HS-5 (cell line): ENCODE measurements at regions not wholly inside any gene's neighbourhood (a gene's known extent, or its start where the extent isn't known, plus 50 kb on each side); places are given as distances from the start of the nearest gene placed in this dataset.
"Not testable (repeated sequence)": the region's sequence is repeated elsewhere in the genome, so short reads cannot be mapped to it uniquely, and the experiment has no call there.

Experiments
- DNase-seq: peaks from one replicate; pipeline ENCODE4 v3.0.0-alpha.2; 2012; ENCODE audit warnings: low read depth

DNA sequence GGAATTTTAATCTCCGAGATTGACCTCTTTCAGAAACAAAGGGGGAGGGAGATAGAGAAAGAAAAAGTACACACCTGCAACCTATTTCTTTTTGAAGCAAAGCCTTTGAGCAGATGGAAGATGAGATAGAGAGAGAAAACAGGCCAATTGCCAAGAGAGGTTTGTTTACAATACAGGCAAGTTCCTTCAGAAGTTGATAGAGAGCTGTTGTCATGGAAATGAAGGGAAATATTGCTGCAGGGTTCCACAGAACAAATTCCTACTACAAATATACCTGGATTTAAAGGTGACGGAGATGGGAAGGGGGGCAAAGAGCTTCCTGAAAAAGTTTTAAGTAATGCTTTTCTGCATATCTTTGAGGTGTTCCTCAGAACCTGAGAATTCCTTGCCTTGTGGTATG lies 388.4 kb downstream of the NDFIP2 start:
- no peak for DNase-seq

- DNase-seq = no peak
These were observed 386.3 kb downstream of the NDFIP2 start for GRCh38 chr13:79867254-79867653.

GRCh38 chr13:79866436-79866835 lies 385.5 kb downstream of the NDFIP2 start:
- no peak for DNase-seq

DNA sequence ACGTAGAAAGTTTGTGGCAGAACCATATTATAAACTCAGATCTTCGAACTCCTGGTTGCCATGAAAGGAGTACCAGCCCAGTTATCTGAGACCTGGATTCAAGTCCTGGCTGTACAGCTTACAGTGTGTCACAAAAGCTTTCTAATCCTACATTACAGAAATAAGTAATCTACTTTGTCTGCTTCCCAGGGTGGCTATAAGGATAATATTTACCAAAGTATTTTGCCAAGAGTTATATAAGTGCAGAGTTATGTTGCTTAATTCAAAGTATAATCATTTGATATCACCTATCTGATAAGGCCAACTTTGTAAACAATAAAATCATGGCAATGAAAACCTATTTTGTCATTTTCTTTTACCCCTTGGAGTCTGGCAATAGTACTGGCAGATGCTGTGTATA lies 381.6 kb downstream of the NDFIP2 start:
- DNase-seq = no peak

- DNase-seq = no peak
These were observed 380.8 kb downstream of the NDFIP2 start for GRCh38 chr13:79861731-79862130.

DNA sequence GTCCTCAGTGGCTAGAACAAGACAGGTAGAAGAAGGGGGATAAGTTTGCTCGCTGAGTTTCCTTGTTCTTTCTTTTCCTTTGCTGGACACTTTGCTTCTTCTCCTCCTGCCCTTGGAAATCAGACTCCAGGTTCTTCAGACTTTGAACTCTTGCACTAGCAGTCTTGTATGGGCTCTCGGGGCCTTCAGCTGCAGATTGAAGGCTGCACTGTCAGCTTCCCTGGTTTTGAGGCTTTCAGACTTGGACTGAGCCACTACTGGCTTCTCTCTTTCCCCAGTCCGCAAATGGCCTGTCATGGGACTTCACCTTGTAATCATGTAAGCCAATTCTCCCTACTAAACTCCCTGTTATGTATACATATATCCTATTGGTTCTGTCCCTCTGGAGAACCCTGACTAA lies 379.8 kb downstream of the NDFIP2 start:
- DNase-seq = no peak

GRCh38 chr13:79859756-79860155 lies 378.8 kb downstream of the NDFIP2 start:
- no peak for DNase-seq

DNA sequence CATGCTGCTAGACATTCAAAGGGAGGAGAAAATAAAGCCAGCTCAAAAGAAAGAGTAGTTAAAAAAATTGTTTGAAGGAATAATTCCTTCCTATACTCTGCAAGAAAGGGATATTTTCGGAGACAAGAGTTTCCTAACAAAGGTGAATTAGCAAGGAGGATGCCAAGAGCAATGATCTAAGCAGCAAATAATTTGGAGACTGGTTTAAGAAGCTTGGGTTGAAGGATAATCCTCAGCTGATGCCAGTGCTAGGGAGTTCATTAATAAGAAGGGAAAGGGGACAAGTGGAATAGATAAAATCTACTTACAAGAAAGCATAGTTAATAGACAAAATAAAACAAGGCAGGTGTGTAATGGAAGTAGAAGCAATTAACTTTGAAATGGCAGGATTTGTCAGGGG lies 372.3 kb downstream of the NDFIP2 start:
- no peak for DNase-seq

DNA sequence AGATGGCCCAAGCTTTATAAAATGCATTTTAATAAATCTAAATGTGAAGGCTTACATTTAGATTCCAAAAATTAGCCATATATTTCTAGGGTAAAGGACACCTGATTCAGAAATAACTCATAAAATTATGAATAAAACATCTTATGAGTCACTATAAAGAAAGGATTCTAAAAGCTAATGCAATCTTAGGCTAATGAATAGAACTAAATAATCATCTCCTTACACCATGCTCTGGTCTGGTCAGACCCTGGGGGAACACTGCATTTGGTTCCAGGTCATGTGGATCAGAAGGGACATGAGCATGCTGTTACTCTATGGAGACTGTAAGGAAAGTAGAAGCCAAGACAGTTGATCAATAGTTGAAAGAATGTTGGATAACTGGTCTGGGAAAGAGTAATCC lies 370.4 kb downstream of the NDFIP2 start:
- no peak for DNase-seq

DNA sequence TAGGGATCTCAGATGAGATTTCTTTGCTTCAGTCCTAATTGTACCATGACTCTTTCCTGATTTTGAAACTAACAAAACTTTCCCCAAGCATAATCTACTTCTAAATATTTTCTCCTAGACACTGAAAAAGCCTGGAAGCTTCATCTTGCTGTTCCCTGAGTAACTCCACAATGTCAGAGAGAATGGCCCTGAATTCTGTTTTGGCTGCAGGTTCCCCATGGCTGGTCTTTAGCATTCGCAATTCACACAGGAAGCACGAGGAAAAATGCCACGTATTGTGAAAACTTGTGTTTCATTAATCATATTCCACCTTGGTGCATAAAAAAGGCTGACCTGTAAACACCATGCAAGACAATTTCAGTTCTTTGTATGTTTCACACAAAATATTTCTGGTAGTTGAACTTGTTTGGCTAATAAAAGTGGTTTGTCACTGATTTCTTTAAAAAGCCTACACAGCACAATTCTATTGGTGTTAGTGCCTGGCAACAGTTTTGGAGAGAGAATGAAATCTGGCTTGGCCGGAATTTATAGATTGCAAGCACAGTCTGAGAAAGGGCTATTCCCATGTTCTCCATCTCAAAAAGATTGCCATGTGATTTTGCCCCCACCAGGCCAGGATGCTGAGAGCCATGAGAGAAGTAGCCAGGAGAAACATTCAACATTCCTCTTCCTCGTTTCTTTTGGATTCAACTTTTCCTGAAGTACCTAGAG lies 367.1 kb downstream of the NDFIP2 start:
- no peak for DNase-seq

DNA sequence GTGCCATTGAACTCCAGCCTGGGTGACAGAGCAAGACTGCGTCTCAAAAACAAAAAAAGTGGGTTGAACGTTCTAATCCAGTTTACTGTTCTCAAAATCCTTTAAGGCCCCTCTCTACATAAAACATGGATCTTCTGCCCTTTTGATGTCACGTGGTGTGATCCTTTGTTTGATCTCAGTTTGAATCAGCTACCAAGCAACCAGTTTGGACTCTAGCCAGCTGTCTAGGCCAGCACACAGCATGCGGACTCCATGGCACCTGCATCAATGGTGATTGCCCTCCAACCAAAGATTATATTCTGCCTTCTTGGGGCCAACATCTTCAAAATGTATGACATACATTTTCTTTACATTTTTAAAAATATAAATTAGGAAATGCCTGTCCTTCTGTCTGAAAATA lies 365.4 kb downstream of the NDFIP2 start:
- no peak for DNase-seq

DNA sequence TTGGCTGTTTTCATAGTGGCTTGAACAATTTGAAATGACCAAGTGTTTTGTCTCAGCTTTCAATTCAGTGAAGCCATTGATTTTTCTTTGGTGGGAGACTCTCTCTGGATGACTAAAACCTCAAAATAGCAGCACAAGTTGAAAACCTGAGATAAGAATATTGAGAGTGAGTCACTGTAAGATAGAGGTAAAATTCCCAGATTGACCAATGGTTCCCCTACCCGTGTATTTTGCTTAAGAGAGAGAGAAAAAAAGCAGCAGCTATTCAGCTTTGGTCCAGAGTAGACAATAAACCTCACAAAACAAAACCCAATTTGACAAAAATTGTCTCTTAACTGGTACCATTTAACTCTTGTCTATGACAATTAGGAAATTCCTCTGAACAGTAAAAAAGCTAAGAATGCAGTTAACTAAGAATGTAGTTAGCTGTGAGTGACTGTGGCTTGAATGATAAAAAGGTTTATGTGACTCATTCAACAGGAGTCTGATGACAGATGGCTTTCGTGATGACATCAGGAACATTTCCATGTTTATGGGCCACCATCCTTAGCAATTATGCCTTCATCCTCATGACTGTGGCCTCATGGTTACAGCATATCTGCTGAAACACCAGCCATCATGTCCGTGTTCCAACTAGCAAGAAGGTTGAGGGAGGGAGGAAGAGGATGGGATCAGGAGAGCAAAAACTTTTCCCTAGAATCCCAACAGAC lies 356.9 kb downstream of the NDFIP2 start:
- DNase-seq = peak; percentile 16

DNA sequence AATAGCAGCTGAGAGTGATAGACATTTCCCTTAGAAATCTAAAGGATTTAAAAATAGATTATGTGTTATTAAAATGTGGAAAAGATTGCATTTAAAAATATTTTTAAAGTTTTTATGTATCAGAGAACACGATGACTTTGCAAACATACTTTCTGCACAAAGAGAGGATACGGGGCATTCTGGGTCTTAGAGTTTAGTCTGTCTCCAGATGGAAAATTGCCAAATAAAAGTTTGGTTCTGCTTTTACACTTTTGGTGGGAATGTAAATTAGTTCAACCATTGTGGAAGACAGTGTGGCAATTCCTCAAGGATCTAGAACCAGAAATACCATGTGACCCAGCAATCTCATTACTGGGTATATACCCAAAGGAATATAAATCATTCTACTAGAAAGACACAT lies 355.2 kb downstream of the NDFIP2 start:
- DNase-seq = not testable (repeated sequence)

GRCh38 chr13:79834876-79835275 lies 353.9 kb downstream of the NDFIP2 start:
- no peak for DNase-seq

GRCh38 chr13:79833991-79834390 lies 353.0 kb downstream of the NDFIP2 start:
- no peak for DNase-seq

DNA sequence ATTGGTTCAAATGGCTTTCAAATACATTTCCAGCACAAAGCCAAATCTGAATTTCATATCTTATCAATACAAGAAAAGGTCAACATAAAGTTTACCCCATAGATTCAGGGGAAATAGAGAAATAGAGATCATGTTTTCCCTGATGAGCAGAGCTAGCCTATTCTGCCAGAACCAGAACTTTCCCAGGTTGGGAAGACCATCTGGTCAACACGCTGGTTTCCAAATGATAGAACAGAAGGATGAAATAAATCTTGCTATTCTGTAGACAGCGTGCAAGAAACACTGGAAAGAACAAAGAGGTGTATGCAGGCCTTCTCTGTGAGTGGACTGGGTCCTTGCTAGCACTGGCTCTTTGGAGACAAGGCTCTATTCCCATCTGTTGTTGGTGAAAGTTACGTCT lies 350.6 kb downstream of the NDFIP2 start:
- no peak for DNase-seq

GRCh38 chr13:79830945-79831344 lies 350.0 kb downstream of the NDFIP2 start:
- DNase-seq = no peak

DNA sequence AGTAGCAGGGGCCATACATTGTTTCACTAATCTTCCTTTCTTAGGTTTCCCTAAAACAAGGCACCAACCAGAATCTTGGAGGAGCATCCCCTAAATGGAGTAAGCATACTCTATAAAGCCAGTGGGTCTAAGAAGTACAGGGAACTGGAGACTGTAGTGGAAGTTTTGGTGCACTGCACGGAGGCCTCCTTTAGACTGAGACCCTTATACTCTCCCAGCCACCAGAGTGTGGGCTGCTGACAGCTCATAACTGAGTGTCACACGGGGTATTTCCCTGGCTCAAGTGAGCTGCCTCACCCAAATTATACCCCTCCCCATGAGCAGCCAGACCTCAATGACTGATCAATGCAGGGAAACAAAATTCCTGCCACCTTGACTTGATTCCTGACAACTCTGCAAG lies 349.5 kb downstream of the NDFIP2 start:
- DNase-seq = no peak

- DNase-seq = no peak
These were observed 348.9 kb downstream of the NDFIP2 start for GRCh38 chr13:79829880-79830279.

GRCh38 chr13:79825959-79826358 lies 345.0 kb downstream of the NDFIP2 start:
- no peak for DNase-seq

DNA sequence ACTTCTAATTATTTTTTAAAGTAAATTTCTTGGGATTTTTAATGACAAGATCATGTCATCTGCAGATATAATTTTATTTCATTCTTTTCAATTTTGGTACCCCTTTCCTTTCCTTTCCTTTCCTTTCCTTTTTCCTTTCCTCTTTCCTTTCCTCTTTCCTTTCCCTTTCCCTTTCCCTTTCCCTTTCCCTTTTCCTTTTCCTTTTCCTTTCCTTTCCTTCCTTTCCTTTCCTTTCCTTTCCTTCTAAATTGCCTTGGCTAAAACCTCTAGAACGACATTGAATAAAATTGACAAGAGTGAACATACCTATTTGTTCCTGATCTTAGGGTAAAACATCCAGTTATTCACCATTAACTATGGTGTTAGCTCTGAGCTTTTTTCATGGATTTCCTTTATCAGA lies 334.1 kb downstream of the NDFIP2 start:
- DNase-seq = no peak

DNA sequence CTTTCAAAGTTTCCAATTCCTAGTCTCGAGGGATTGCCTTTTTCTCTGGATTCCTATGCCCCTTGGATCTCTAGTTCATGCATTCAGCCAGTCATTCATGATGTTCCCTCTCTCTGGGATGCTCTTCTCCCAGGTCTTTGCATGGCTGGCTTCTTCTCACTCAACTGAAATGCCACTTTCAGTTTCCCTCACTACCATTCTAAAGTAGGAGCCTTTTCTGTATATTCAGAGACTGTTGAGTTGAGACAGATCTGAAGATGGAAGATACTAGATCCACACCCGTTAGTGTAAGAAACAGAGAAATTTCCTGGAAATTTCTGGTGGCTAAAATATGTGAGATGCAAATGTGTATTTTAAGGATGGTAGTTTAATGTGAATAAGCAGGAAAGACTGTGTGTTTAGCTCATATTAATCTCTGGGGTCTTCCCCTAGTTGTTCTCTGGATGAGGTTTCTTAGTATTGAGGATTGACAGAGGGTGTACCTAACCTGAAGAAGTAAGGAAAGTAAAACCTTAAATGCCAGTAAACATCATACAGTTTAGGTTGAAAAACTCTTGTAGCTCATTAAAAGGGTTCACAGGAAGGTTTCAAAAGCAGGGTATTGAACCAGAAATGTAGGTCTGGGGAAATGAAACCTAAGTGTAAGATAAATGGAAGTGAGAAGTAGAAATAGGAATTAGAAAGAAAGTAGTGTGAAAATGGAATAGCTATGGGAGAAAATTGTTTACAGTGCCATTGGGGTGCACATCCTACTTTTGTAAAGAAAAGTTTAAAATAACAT lies 331.3 kb downstream of the NDFIP2 start:
- DNase-seq = no peak

- DNase-seq = no peak
These were observed 330.2 kb downstream of the NDFIP2 start for GRCh38 chr13:79811170-79811569.
